Fibroblast of the conjunctiva (primary cell): ENCODE measurements at regions not wholly inside any gene's neighbourhood (a gene's known extent, or its start where the extent isn't known, plus 50 kb on each side); places are given as distances from the start of the nearest gene placed in this dataset.
"Not testable (repeated sequence)": the region's sequence is repeated elsewhere in the genome, so short reads cannot be mapped to it uniquely, and the experiment has no call there.

Experiments
- DNase-seq: peaks from one replicate; pipeline ENCODE4 v3.0.0-alpha.2; 2010; ENCODE audit warnings: low read depth

GRCh38 chr7:133132906-133133305 lies 51.0 kb upstream of the CHCHD3 start:
- no peak for DNase-seq

- DNase-seq, result no peak
Observed at GRCh38 chr7:133134810-133135209, 52.9 kb upstream of the CHCHD3 start.

- DNase-seq, result no peak
Observed at GRCh38 chr7:133135451-133135850, 53.6 kb upstream of the CHCHD3 start.

DNA sequence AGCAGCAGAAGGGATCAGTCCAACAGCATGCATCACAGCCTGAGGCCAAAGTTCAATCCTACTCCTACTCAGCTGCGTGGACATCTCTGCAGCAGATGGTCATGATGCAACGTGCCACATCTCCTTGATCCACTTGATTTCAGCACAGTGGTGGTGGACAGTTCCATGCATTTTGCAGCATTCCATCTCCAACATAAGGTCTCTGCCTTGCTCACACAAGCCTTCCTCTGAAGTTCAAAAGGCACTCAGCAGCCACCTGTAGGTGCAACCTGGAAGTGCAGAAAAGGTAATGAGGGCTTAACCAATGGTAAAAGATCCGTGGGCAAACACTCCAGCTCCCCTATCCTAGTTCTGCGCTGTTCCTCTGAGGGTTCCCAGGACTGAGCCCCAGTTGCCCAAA lies 57.5 kb upstream of the CHCHD3 start:
- peak; percentile 8 for DNase-seq

DNA sequence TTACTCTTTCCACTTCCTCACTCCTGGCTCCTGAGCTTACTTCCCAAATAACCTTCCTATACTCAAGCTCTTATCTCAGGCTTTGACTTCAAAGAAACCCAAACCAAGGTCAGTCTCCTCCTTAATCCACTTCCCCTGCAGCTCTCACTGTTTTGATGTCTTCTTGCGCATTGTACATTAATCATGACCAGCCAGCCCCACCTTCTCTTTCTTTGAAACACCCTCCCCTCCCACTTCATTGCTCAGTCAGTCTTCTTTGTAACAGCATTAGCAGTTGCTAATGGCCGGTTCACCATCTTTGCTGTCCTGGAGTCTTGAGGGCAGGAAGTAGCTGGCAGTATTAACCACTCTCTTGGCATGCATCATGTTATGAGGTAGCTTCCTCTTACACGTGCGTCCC lies 57.9 kb upstream of the CHCHD3 start:
- DNase-seq, result no peak

DNA sequence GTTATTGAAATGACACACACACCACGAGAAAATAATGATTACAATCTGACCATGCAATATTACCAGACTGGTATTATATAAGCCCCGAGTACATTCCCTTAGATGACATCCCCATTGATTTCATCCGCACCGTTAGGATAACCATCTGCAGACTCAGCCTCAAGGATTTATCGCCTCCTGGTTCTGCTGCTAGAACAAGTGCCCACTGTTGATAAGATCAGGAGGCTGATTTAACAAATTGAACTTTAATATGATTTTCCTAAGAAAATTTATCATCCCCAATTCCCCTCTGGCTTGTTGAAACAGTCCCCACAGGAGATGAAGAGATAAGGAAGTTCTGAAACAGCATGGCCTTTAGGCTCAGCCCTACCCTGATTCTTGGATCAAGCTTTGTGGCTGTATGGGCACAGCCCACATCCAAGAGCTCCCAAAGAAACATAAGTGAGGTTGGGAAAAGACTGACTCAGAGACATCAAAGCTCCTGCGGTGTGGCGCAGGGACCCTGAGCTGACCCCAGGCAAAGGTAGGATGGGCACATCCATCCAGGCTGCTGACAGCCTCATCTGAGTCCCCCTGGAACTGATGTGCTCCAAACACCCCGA lies 59.2 kb upstream of the CHCHD3 start:
- DNase-seq, result no peak

DNA sequence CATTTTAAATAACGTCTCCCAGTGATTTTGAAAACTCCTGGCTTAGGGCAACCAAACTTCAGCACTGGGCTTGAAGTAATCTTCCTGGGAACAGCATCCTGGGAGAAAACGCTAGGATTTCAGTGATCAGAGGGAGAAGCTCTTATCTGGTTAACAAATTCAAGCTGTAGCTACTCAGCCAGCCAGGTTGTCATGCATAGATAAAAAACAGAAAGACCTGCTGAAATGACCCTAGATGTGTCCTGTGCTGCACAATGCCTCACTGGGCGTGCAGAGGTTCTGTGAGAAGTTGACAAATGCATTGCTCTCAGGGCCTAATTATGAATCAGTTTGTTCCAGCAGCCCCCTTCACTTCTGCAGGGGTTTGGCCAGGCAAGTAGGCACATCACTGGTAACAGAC lies 68.9 kb upstream of the CHCHD3 start:
- DNase-seq, result no peak

GRCh38 chr7:133152875-133153274 lies 71.0 kb upstream of the CHCHD3 start:
- DNase-seq, result no peak

- DNase-seq, result no peak
Observed at GRCh38 chr7:133155146-133155545, 73.3 kb upstream of the CHCHD3 start.

GRCh38 chr7:133155642-133156041 lies 73.8 kb upstream of the CHCHD3 start:
- DNase-seq, result no peak

DNA sequence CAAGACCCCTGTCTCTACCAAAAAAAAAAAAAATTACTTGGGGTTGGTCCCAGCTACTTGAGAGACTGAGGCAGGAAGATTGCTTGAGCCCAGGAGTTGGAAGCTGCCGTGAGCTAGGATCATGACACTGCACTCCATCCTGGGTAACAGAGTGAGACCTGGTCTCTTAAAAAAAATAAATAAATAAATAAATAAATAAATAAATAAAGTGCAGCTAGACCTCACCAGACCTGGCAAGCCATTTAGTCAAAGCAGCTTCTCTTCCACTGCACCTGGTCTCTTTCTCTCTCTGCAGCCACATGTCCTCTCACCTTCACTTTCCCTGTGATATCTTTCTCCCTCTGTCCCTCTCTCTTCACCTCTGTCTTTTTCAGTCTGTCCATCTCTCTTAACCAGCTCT lies 75.2 kb upstream of the CHCHD3 start:
- DNase-seq, result no peak

GRCh38 chr7:133164498-133164897 lies 82.6 kb upstream of the CHCHD3 start:
- no peak for DNase-seq

DNA sequence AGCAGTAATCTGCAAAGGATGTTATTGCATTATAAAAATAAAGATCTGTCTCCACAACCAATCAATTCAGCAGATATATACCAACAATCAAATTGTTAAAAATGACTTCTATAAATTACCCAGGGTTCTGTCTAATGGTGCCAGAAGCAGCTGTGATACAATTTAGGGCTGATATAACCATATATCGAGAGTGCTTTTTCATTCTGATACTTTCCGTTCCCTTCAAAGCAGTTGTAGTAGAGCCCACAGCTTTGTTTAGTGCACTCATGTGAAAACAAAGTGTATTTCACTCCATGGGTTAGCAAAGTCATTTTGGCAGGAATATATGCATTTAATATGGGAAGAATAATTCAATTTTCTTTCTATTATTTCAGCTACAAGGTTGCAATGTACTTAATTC lies 83.1 kb upstream of the CHCHD3 start:
- DNase-seq, result no peak

- no peak for DNase-seq
Observed at GRCh38 chr7:133165529-133165928, 83.6 kb upstream of the CHCHD3 start.

- no peak for DNase-seq
Observed at GRCh38 chr7:133167300-133167699, 85.4 kb upstream of the CHCHD3 start.

DNA sequence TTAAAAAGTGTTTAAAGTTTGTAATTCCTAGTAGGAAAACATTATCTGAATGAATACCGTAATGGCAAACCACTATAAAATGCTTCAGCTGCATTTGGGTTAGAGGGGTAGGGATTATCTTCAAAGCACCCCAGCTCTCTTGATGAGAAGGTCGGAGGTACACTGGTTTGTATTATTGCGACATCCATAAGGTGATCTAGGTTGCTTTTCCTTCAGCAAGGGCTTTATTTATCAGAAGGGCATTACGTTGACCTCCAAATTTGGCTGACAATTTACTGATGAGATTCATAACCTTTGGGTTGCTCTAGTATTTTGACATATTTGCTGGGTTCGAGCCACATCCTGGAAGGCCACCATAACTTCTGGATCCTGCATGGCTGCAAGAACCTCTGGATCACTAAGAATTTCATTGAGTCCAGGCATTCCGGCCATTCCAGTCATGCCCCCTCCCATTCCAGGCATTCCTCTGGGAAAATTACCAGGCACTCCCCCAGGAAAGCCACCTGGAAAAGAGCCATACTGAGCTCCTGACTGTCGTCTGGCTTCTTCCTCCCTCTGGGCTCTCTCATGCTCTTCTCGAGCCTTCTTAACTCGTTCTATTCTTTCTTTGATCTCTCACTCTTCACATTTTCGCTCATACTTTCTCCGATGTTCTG lies 83.6 kb upstream of the EXOC4 start:
- not testable (repeated sequence) for DNase-seq

GRCh38 chr7:133177476-133177875 lies 75.4 kb upstream of the EXOC4 start:
- DNase-seq, result not testable (repeated sequence)

DNA sequence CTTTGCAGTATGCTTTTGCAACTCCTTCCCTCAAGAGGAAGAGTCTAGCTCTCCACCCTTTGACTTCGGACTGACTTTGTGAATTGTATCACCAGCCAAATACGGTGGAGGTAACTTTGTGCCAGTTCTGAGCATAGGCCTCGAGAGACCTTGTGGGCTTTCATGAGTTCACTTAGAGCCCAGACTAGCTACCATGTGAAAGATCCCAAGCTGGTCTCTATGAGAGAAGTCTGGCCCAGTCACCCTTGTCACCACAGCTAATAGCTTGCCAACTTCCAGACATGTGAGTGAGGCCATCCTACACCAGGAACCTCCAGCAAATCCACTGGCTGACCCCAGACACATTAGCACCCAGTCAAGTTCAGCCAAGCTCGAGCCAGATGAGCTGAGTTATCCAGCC lies 72.2 kb upstream of the EXOC4 start:
- no peak for DNase-seq

DNA sequence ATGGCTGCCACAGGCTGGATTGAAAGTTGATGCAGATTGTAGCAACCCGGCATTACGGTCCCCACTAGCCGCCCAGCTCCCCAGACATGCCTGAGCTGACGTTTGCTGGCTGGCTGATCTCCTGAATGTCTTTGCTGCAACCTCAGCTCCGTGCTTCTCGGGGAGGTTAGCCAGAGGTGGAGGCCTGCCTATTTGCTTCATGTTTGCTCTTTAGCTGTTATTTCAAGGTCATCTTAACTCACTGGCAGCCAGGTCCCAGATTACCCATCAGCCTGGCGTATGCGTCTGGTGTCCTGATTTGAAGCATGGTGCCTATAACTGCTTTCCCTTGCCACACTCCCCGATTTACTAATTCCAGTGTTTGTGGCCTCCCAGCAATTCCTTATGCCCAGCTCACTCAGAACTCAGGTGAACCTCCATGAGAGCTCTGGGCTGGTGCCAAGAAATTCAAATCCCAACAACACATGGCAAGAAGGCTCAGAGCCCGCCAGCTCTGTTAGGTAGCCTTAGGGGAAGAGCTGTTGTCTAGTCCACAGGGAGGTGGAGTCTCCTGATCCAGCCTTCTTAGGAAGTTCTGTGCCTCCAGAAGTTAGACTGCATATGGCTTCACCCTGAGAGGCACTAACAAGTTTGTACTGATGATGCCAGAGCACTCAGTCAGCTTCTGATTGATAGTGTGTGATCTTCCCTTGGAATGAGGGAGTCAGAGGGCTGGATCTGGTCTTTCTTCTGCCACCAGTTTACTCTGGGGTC lies 69.7 kb upstream of the EXOC4 start:
- DNase-seq, result no peak

- no peak for DNase-seq
Observed at GRCh38 chr7:133183969-133184368, 68.9 kb upstream of the EXOC4 start.

- no peak for DNase-seq
Observed at GRCh38 chr7:133185512-133185911, 67.4 kb upstream of the EXOC4 start.

DNA sequence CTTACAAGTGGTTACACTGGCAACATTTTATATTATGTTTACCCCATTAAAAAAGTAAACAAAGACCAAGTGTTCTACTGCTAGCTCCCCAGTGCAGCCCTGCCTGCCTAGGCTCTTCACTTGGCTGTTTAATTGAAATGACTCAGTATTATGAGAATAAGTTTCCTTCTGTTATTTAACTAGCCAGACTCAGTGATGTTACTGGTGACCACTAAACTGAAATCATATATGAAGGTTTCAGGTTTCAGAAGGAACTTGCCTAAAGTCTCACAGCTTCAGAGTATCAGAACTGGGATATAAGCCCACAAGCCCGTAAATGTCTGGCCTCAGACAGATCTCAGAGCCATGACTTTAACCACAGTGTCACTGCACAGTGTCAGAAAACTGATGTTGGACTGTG lies 66.8 kb upstream of the EXOC4 start:
- no peak for DNase-seq

GRCh38 chr7:133190172-133190528 lies 62.7 kb upstream of the EXOC4 start:
- no peak for DNase-seq

GRCh38 chr7:133190650-133191049 lies 62.2 kb upstream of the EXOC4 start:
- DNase-seq, result no peak
